ENCODE measurements at regions not wholly inside any gene's neighbourhood (a gene's known extent, or its start where the extent isn't known, plus 50 kb on each side); places are given as distances from the start of the nearest gene placed in this dataset.

- TF ChIP-seq POLR2A (IDR thresholded peaks at IDR 0.05) (no peak), CTCF (IDR thresholded peaks at IDR 0.05) (no peak)
Observed at GRCh38 chr22:48394787-48395186, 1432.9 kb downstream of the BRD1 start.
